CD4-positive, CD25-positive, alpha-beta regulatory T cell (primary cell): ENCODE measurements at regions not wholly inside any gene's neighbourhood (a gene's known extent, or its start where the extent isn't known, plus 50 kb on each side); places are given as distances from the start of the nearest gene placed in this dataset.

Experiments
- ATAC-seq, 2 donors: fragments of 150-1000 bp; cut with Tn5 transposase; one replicate each; pipeline ENCODE4 v1.10.0; 2021; ENCODE audit warnings: low read depth in 2 of 2, moderate number of reproducible peaks in 2 of 2, moderate library complexity in 1 of 2
- DNase-seq, 3 donors: peaks; one replicate each; pipeline versions ENCODE4 v3.0.0 to v3.0.0-alpha.2; 2012 to 2022; ENCODE audit warnings: mixed read lengths in 1 of 3
- H3K27ac ChIP-seq: one replicate; pipeline ENCODE4 v1.7.0; 2013; ENCODE audit warnings: mild to moderate bottlenecking, low read length; ENCODE audit not compliant: insufficient read depth, poor library complexity, severe bottlenecking
- H3K27me3 ChIP-seq: one replicate; pipeline ENCODE4 v1.7.0; 2013; ENCODE audit warnings: low read length; ENCODE audit not compliant: control insufficient read depth, insufficient read depth
- H3K36me3 ChIP-seq: one replicate; pipeline ENCODE4 v1.7.0; 2013; ENCODE audit warnings: mild to moderate bottlenecking, low read length, moderate library complexity; ENCODE audit not compliant: control insufficient read depth, insufficient read depth
- H3K4me1 ChIP-seq: 2 replicates; pipeline ENCODE4 v1.7.0; 2013; ENCODE audit warnings: mild to moderate bottlenecking, low read length; ENCODE audit not compliant: insufficient read depth, control insufficient read depth, poor library complexity, severe bottlenecking
- H3K4me3 ChIP-seq: one replicate; pipeline ENCODE4 v1.7.0; 2013; ENCODE audit warnings: low read depth, mild to moderate bottlenecking, low read length, moderate library complexity
- H3K9me3 ChIP-seq, 2 experiments: 1 replicate in 1 of 2; 2 replicates in 1 of 2; pipeline ENCODE4 v1.7.0; 2013; ENCODE audit warnings: low read length in 2 of 2, mild to moderate bottlenecking in 1 of 2, moderate library complexity in 1 of 2; ENCODE audit not compliant: control insufficient read depth in 2 of 2
- H3K27ac Mint-ChIP-seq, 3 donors: one replicate each; pipeline ENCODE4 v1.8.0; 2020 to 2022; ENCODE audit warnings: mild to moderate bottlenecking in 3 of 3, mixed read lengths in 3 of 3, moderate library complexity in 2 of 3
- H3K27me3 Mint-ChIP-seq: one replicate; pipeline ENCODE4 v1.8.0; 2022; ENCODE audit warnings: mild to moderate bottlenecking, mixed read lengths
- H3K36me3 Mint-ChIP-seq: one replicate; pipeline ENCODE4 v1.8.0; 2020; ENCODE audit warnings: mixed read lengths
- H3K4me1 Mint-ChIP-seq, 4 donors: one replicate each; pipeline ENCODE4 v1.8.0; 2020 to 2022; ENCODE audit warnings: mixed read lengths in 4 of 4, mild to moderate bottlenecking in 1 of 4
- H3K4me3 Mint-ChIP-seq, 4 donors: one replicate each; pipeline ENCODE4 v1.8.0; 2020 to 2022; ENCODE audit warnings: mild to moderate bottlenecking in 4 of 4, mixed read lengths in 4 of 4, moderate library complexity in 3 of 4
- H3K9me3 Mint-ChIP-seq, 7 donors: one replicate each; pipeline ENCODE4 v1.8.0; 2020 to 2022; ENCODE audit warnings: mixed read lengths in 7 of 7, mild to moderate bottlenecking in 3 of 7, moderate library complexity in 2 of 7

GRCh38 chr2:220572385-220572784, 945.0 kb downstream of the SLC4A3 start:
- Histone ChIP-seq H3K27ac (no peak overlapping the region), H3K4me3 (no peak overlapping the region), H3K36me3 (no peaks in the 10 kb centered on the region), H3K9me3 (no peaks in the 10 kb centered on the region), H3K27me3 (no peaks in the 10 kb centered on the region), H3K4me1 (no peaks in the 10 kb centered on the region)
- Mint-ChIP-seq H3K4me3 (no peak overlapping the region), H3K36me3 (no peaks in the 10 kb centered on the region), H3K27ac (no peak overlapping the region), H3K27me3 (no peaks in the 10 kb centered on the region), H3K4me1 (no peaks in the 10 kb centered on the region), H3K9me3 (peaks cover 0 to 3% (median 2%) of the 10 kb centered on the region in 7 donors)
- no peak for ATAC-seq
- DNase-seq = no peak

GRCh38 chr2:220574038-220574437, 946.6 kb downstream of the SLC4A3 start:
- H3K4me1 Mint-ChIP-seq = no peaks in the 10 kb centered on the region
- H3K36me3 Mint-ChIP-seq = no peaks in the 10 kb centered on the region
- no peaks in the 10 kb centered on the region for H3K27me3 ChIP-seq
- H3K9me3 ChIP-seq = no peaks in the 10 kb centered on the region
- no peak overlapping the region for H3K4me3 Mint-ChIP-seq
- H3K27ac Mint-ChIP-seq = no peak overlapping the region
- DNase-seq (no peak), ATAC-seq (no peak)
- H3K4me1 ChIP-seq = no peaks in the 10 kb centered on the region
- no peaks in the 10 kb centered on the region for H3K36me3 ChIP-seq
- H3K4me3 ChIP-seq = no peak overlapping the region
- peaks cover 0 to 4% (median 2%) of the 10 kb centered on the region in 7 donors for H3K9me3 Mint-ChIP-seq
- H3K27me3 Mint-ChIP-seq = no peaks in the 10 kb centered on the region
- no peak overlapping the region for H3K27ac ChIP-seq

GRCh38 chr2:220575963-220576362, 948.5 kb downstream of the SLC4A3 start:
- Mint-ChIP-seq H3K27ac (peak overlapping the region in 1 of 3 donors; percentile 38), H3K36me3 (no peaks in the 10 kb centered on the region), H3K4me1 (no peaks in the 10 kb centered on the region), H3K27me3 (no peaks in the 10 kb centered on the region), H3K4me3 (no peak overlapping the region), H3K9me3 (peaks cover 0 to 4% (median 2%) of the 10 kb centered on the region in 7 donors)
- H3K4me1 ChIP-seq = no peaks in the 10 kb centered on the region
- H3K36me3 ChIP-seq = no peaks in the 10 kb centered on the region
- no peak overlapping the region for H3K4me3 ChIP-seq
- no peaks in the 10 kb centered on the region for H3K27me3 ChIP-seq
- H3K27ac ChIP-seq = no peak overlapping the region
- ATAC-seq (no peak), DNase-seq (no peak)
- no peaks in the 10 kb centered on the region for H3K9me3 ChIP-seq

- Mint-ChIP-seq H3K4me1 (no peaks in the 10 kb centered on the region), H3K27me3 (no peaks in the 10 kb centered on the region), H3K36me3 (no peaks in the 10 kb centered on the region), H3K9me3 (peaks cover 0 to 4% (median 0%) of the 10 kb centered on the region in 7 donors), H3K27ac (no peak overlapping the region), H3K4me3 (no peak overlapping the region)
- Histone ChIP-seq H3K27ac (no peak overlapping the region), H3K27me3 (no peaks in the 10 kb centered on the region), H3K36me3 (no peaks in the 10 kb centered on the region), H3K4me1 (no peaks in the 10 kb centered on the region), H3K9me3 (no peaks in the 10 kb centered on the region), H3K4me3 (no peak overlapping the region)
- DNase-seq = no peak
- no peak for ATAC-seq
These were observed 952.0 kb downstream of the SLC4A3 start for GRCh38 chr2:220579452-220579851.

GRCh38 chr2:220580113-220580512, 952.7 kb downstream of the SLC4A3 start:
- Histone ChIP-seq H3K36me3 (no peaks in the 10 kb centered on the region), H3K27me3 (no peaks in the 10 kb centered on the region), H3K4me3 (no peak overlapping the region), H3K4me1 (no peaks in the 10 kb centered on the region), H3K27ac (no peak overlapping the region), H3K9me3 (no peaks in the 10 kb centered on the region)
- no peaks in the 10 kb centered on the region for H3K4me1 Mint-ChIP-seq
- no peak for DNase-seq
- H3K27me3 Mint-ChIP-seq = peaks cover 4% of the 10 kb centered on the region
- H3K27ac Mint-ChIP-seq = no peak overlapping the region
- H3K9me3 Mint-ChIP-seq = peaks cover 0 to 4% (median 0%) of the 10 kb centered on the region in 7 donors
- no peak overlapping the region for H3K4me3 Mint-ChIP-seq
- ATAC-seq = no peak
- no peaks in the 10 kb centered on the region for H3K36me3 Mint-ChIP-seq

- Mint-ChIP-seq H3K27ac (no peak overlapping the region), H3K4me3 (no peak overlapping the region), H3K27me3 (peaks cover 4% of the 10 kb centered on the region), H3K9me3 (peaks cover 0 to 3% (median 1%) of the 10 kb centered on the region in 7 donors), H3K36me3 (no peaks in the 10 kb centered on the region), H3K4me1 (no peaks in the 10 kb centered on the region)
- no peaks in the 10 kb centered on the region for H3K27me3 ChIP-seq
- ATAC-seq (no peak), DNase-seq (no peak)
- H3K27ac ChIP-seq = no peak overlapping the region
- no peaks in the 10 kb centered on the region for H3K4me1 ChIP-seq
- H3K9me3 ChIP-seq = no peaks in the 10 kb centered on the region
- no peak overlapping the region for H3K4me3 ChIP-seq
- no peaks in the 10 kb centered on the region for H3K36me3 ChIP-seq
These were observed 956.3 kb downstream of the SLC4A3 start for GRCh38 chr2:220583725-220584124.

GRCh38 chr2:220585241-220585640, 957.8 kb downstream of the SLC4A3 start:
- Histone ChIP-seq H3K4me3 (no peak overlapping the region), H3K36me3 (no peaks in the 10 kb centered on the region), H3K9me3 (no peaks in the 10 kb centered on the region), H3K27ac (no peak overlapping the region), H3K4me1 (no peaks in the 10 kb centered on the region), H3K27me3 (no peaks in the 10 kb centered on the region)
- peaks cover 4% of the 10 kb centered on the region for H3K27me3 Mint-ChIP-seq
- no peaks in the 10 kb centered on the region for H3K36me3 Mint-ChIP-seq
- peaks cover 0 to 5% (median 2%) of the 10 kb centered on the region in 7 donors for H3K9me3 Mint-ChIP-seq
- DNase-seq (no peak), ATAC-seq (no peak)
- no peak overlapping the region for H3K4me3 Mint-ChIP-seq
- no peak overlapping the region for H3K27ac Mint-ChIP-seq
- no peaks in the 10 kb centered on the region for H3K4me1 Mint-ChIP-seq

- H3K27me3 Mint-ChIP-seq = peaks cover 4% of the 10 kb centered on the region
- H3K36me3 ChIP-seq = no peaks in the 10 kb centered on the region
- H3K27me3 ChIP-seq = no peaks in the 10 kb centered on the region
- no peak overlapping the region for H3K27ac ChIP-seq
- no peak overlapping the region for H3K4me3 Mint-ChIP-seq
- no peak overlapping the region for H3K27ac Mint-ChIP-seq
- H3K9me3 ChIP-seq = no peaks in the 10 kb centered on the region
- H3K9me3 Mint-ChIP-seq = peaks cover 0 to 5% (median 0%) of the 10 kb centered on the region in 7 donors
- ATAC-seq (no peak), DNase-seq (no peak)
- no peaks in the 10 kb centered on the region for H3K4me1 ChIP-seq
- H3K4me3 ChIP-seq = no peak overlapping the region
- H3K36me3 Mint-ChIP-seq = no peaks in the 10 kb centered on the region
- no peaks in the 10 kb centered on the region for H3K4me1 Mint-ChIP-seq
These were observed 959.6 kb downstream of the SLC4A3 start for GRCh38 chr2:220586980-220587530.
